ENCODE measurements at regions not wholly inside any gene's neighbourhood (a gene's known extent, or its start where the extent isn't known, plus 50 kb on each side); places are given as distances from the start of the nearest gene placed in this dataset.

DNA sequence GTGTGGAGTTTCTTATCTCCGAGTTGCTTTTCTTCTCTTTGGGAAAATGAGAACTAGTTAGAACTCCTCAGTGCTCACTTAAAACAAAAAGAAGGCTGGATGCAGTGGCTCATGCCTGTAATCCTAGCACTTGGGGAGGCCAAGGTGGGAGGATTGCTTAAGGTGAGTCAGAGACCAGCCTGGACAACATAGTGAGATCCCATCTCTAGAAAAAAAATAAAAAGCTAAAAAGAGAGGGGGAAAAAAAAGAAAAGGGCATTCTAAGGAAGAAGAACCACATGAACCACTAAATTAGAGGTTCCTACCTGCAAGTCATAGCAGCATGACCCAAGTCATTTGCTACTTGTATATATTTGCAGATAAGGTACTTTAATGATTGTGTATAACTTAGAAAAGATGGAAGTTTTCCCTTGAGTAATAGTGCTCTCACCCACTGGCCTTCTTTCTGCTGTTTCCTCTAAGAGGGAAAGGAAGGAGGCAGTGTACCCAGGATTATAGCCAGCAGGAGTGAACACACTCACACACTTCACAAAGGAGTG is 87.8 kb downstream of the CCDC71L start:
- no peaks in the 10 kb centered on the region for H3K9me1 ChIP-seq (ENCODE audit: control insufficient read depth, extremely low read depth, insufficient read depth, low read length)
- no peak overlapping the region for H2AFZ ChIP-seq (ENCODE audit: control insufficient read depth, low read length)
- H4K20me1 ChIP-seq (ENCODE audit: control insufficient read depth, extremely low read depth, insufficient read depth, low read length): no peaks in the 10 kb centered on the region
- dilution Hi-C loops (cut with MboI; ENCODE audit: extremely low pct_ligation_motif_present, low sequenced_read_pairs): no loop called here
- DNase-seq (ENCODE audit: low read depth, low spot score) (no peak), FAIRE-seq (no peak)
- H3K27me3 ChIP-seq (ENCODE audit: control insufficient read depth, extremely low read depth, insufficient read depth, low read length): peaks cover 4% of the 10 kb centered on the region
- H3K79me2 ChIP-seq (ENCODE audit: control insufficient read depth, insufficient read depth, low read length): no peaks in the 10 kb centered on the region
- no peaks in the 10 kb centered on the region for H3K36me3 ChIP-seq (ENCODE audit: control insufficient read depth in 2 of 2, extremely low read depth in 1 of 2, insufficient read depth in 2 of 2, low read length in 2 of 2)
- H3K4me2 ChIP-seq (ENCODE audit: control insufficient read depth, extremely low read depth, insufficient read depth, low read depth, low read length): no peak overlapping the region
- TF ChIP-seq, protein P1, sequence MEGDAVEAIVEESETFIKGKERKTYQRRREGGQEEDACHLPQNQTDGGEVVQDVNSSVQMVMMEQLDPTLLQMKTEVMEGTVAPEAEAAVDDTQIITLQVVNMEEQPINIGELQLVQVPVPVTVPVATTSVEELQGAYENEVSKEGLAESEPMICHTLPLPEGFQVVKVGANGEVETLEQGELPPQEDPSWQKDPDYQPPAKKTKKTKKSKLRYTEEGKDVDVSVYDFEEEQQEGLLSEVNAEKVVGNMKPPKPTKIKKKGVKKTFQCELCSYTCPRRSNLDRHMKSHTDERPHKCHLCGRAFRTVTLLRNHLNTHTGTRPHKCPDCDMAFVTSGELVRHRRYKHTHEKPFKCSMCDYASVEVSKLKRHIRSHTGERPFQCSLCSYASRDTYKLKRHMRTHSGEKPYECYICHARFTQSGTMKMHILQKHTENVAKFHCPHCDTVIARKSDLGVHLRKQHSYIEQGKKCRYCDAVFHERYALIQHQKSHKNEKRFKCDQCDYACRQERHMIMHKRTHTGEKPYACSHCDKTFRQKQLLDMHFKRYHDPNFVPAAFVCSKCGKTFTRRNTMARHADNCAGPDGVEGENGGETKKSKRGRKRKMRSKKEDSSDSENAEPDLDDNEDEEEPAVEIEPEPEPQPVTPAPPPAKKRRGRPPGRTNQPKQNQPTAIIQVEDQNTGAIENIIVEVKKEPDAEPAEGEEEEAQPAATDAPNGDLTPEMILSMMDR (optimal IDR thresholded peaks at IDR 0.05 in 1 of 3, IDR thresholded peaks at IDR 0.05 in 1 of 3, conservative IDR thresholded peaks at IDR 0.05 in 1 of 3; ENCODE audit: extremely low read depth in 1 of 3, insufficient read depth in 2 of 3, low read length in 3 of 3): no peak
- TF ChIP-seq EZH2 (IDR thresholded peaks at IDR 0.05; ENCODE audit: low read length): no peak
- no peak overlapping the region for H3K27ac ChIP-seq (ENCODE audit: control insufficient read depth, insufficient read depth, low read length)
- H3K4me1 ChIP-seq (ENCODE audit: control insufficient read depth, extremely low read depth, insufficient read depth, low read length): peaks cover 10% of the 10 kb centered on the region
- H3K9me3 ChIP-seq (ENCODE audit: control insufficient read depth, low read depth, low read length): no peaks in the 10 kb centered on the region
- H3K9ac ChIP-seq (ENCODE audit: control insufficient read depth, extremely low read depth, insufficient read depth, low read length): no peak overlapping the region
- H3K4me3 ChIP-seq (ENCODE audit: control insufficient read depth in 2 of 3, extremely low read depth in 1 of 3, insufficient read depth in 2 of 3, low read depth in 1 of 3, low read length in 3 of 3): no peak overlapping the region

DNA sequence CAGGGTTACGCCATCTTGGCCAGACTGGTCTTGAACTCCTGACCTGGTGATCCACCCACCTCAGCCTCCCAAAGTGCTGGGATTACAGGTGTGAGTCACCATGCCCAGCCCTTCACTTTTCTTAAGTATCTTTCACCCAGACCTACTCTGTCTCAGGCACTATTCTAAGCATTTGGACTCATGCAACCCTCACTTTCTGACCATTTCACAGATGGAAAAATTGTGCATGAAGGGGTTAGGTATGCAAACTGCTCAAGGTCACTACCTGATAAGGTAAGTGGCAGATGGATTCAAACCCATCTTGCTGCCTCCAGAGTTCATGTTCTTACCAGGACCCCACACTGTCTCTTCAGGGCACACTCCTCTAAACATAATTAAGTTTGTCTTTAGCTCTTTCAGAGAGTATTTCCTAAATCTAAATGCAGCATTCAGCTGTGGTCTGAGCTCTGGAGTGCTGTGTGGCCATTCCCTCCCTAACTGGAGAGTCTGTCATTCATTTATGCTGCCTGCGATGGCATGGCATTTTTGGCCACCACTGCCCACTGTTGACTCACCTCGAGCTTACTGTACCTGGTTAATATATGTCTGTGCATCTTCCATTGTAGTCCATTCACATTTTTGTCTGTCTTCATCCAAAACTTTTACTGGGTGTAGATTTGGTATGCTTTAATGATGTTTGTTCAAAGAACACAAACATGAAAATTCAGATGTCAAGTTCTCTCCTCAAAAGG is 88.4 kb downstream of the CCDC71L start:
- Histone ChIP-seq H3K27me3 (ENCODE audit: control insufficient read depth, extremely low read depth, insufficient read depth, low read length) (peaks cover 4% of the 10 kb centered on the region), H3K4me3 (ENCODE audit: control insufficient read depth in 2 of 3, extremely low read depth in 1 of 3, insufficient read depth in 2 of 3, low read depth in 1 of 3, low read length in 3 of 3) (no peak overlapping the region), H3K27ac (ENCODE audit: control insufficient read depth, insufficient read depth, low read length) (no peak overlapping the region), H3K9me1 (ENCODE audit: control insufficient read depth, extremely low read depth, insufficient read depth, low read length) (no peaks in the 10 kb centered on the region), H3K36me3 (ENCODE audit: control insufficient read depth in 2 of 2, extremely low read depth in 1 of 2, insufficient read depth in 2 of 2, low read length in 2 of 2) (no peaks in the 10 kb centered on the region), H3K9me3 (ENCODE audit: control insufficient read depth, low read depth, low read length) (no peaks in the 10 kb centered on the region), H3K9ac (ENCODE audit: control insufficient read depth, extremely low read depth, insufficient read depth, low read length) (no peak overlapping the region), H4K20me1 (ENCODE audit: control insufficient read depth, extremely low read depth, insufficient read depth, low read length) (no peaks in the 10 kb centered on the region), H3K4me2 (ENCODE audit: control insufficient read depth, extremely low read depth, insufficient read depth, low read depth, low read length) (no peak overlapping the region), H3K79me2 (ENCODE audit: control insufficient read depth, insufficient read depth, low read length) (no peaks in the 10 kb centered on the region), H3K4me1 (ENCODE audit: control insufficient read depth, extremely low read depth, insufficient read depth, low read length) (peaks cover 10% of the 10 kb centered on the region), H2AFZ (ENCODE audit: control insufficient read depth, low read length) (no peak overlapping the region)
- dilution Hi-C loops (cut with MboI; ENCODE audit: extremely low pct_ligation_motif_present, low sequenced_read_pairs): no loop called here
- FAIRE-seq (no peak), DNase-seq (ENCODE audit: low read depth, low spot score) (no peak)
- TF ChIP-seq EZH2 (IDR thresholded peaks at IDR 0.05; ENCODE audit: low read length): no peak
- TF ChIP-seq, protein P1 (optimal IDR thresholded peaks at IDR 0.05 in 1 of 3, IDR thresholded peaks at IDR 0.05 in 1 of 3, conservative IDR thresholded peaks at IDR 0.05 in 1 of 3; ENCODE audit: extremely low read depth in 1 of 3, insufficient read depth in 2 of 3, low read length in 3 of 3): no peak
